Hepatocyte (in vitro differentiated cells): ENCODE measurements at regions not wholly inside any gene's neighbourhood (a gene's known extent, or its start where the extent isn't known, plus 50 kb on each side); places are given as distances from the start of the nearest gene placed in this dataset.

ENCODE experiments used
- DNase-seq: peaks from one replicate; pipeline ENCODE4 v3.0.0-alpha.2; 2016; ENCODE audit warnings: low spot score
- H2AFZ ChIP-seq: fragments of 200-600 bp; sonication (generic); 2 replicates; pipeline ENCODE4 v1.6.0; 2016; ENCODE audit warnings: antibody characterized with exemption, mild to moderate bottlenecking
- H3K27ac ChIP-seq: fragments of 200-600 bp; sonication (generic); 2 replicates; pipeline ENCODE4 v1.5.1; 2016; ENCODE audit warnings: mild to moderate bottlenecking
- H3K27me3 ChIP-seq: fragments of 200-600 bp; sonication (generic); 2 replicates; pipeline ENCODE4 v1.6.1; 2016
- H3K36me3 ChIP-seq: fragments of 200-600 bp; sonication (generic); replicated peaks from 2 replicates; pipeline ENCODE4 v1.5.1; 2016; ENCODE audit warnings: low read depth; ENCODE audit not compliant: insufficient read depth
- H3K4me1 ChIP-seq: fragments of 200-600 bp; sonication (generic); 2 replicates; pipeline ENCODE4 v1.5.1; 2016; ENCODE audit warnings: mild to moderate bottlenecking, moderate library complexity; ENCODE audit not compliant: insufficient read depth
- H3K4me2 ChIP-seq: fragments of 200-600 bp; sonication (generic); 2 replicates; pipeline ENCODE4 v1.6.0; 2016
- H3K4me3 ChIP-seq: fragments of 200-600 bp; sonication (generic); 2 replicates; pipeline ENCODE4 v1.5.1; 2016; ENCODE audit warnings: mild to moderate bottlenecking
- H3K79me2 ChIP-seq: fragments of 200-600 bp; sonication (generic); 2 replicates; pipeline ENCODE4 v1.6.0; 2017; ENCODE audit warnings: mild to moderate bottlenecking
- H3K9me2 ChIP-seq: fragments of 200-600 bp; sonication (generic); replicated peaks from 2 replicates; pipeline ENCODE4 v1.6.0; 2017; ENCODE audit warnings: mild to moderate bottlenecking; ENCODE audit not compliant: insufficient read depth
- H3K9me3 ChIP-seq: fragments of 200-600 bp; sonication (generic); 2 replicates; pipeline ENCODE4 v1.5.1; 2016; ENCODE audit warnings: low read depth, mild to moderate bottlenecking
- H4K20me1 ChIP-seq: fragments of 200-600 bp; sonication (generic); 2 replicates; pipeline ENCODE4 v1.6.0; 2016; ENCODE audit warnings: mild to moderate bottlenecking; ENCODE audit not compliant: insufficient read depth, poor library complexity, severe bottlenecking
- EZH2 ChIP-seq: fragments of 200-600 bp; sonication (generic); IDR thresholded peaks from 2 replicates; pipeline ENCODE4 v1.6.1; 2016; ENCODE audit warnings: antibody characterized with exemption, mild to moderate bottlenecking, borderline replicate concordance
- EZH2phosphoT487 ChIP-seq: fragments of 200-600 bp; sonication (generic); IDR thresholded peaks from one replicate; pipeline ENCODE4 v1.6.1; 2018; ENCODE audit warnings: antibody characterized with exemption, mild to moderate bottlenecking, low read depth, moderate library complexity; ENCODE audit not compliant: unreplicated experiment, severe bottlenecking
- WGBS: methylation state at CpG from one replicate; pipeline ENCODE4 v1.1.6; 2016; ENCODE audit warnings: low lambda C conversion rate; ENCODE audit errors: missing lambda C conversion rate; 5-methylcytosine and 5-hydroxymethylcytosine counted together
- TF ChIP-seq, protein P1 (sequence below): fragments of 200-600 bp; sonication (generic); IDR thresholded peaks from 2 replicates; pipeline ENCODE4 v1.5.1; 2016; ENCODE audit warnings: antibody characterized with exemption, mild to moderate bottlenecking; ENCODE audit not compliant: poor library complexity

- TF ChIP-seq EZH2 (no peak), EZH2phosphoT487 (no peak)
- TF ChIP-seq, protein P1, sequence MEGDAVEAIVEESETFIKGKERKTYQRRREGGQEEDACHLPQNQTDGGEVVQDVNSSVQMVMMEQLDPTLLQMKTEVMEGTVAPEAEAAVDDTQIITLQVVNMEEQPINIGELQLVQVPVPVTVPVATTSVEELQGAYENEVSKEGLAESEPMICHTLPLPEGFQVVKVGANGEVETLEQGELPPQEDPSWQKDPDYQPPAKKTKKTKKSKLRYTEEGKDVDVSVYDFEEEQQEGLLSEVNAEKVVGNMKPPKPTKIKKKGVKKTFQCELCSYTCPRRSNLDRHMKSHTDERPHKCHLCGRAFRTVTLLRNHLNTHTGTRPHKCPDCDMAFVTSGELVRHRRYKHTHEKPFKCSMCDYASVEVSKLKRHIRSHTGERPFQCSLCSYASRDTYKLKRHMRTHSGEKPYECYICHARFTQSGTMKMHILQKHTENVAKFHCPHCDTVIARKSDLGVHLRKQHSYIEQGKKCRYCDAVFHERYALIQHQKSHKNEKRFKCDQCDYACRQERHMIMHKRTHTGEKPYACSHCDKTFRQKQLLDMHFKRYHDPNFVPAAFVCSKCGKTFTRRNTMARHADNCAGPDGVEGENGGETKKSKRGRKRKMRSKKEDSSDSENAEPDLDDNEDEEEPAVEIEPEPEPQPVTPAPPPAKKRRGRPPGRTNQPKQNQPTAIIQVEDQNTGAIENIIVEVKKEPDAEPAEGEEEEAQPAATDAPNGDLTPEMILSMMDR = no peak
- H3K4me1 ChIP-seq = no peaks in the 10 kb centered on the region
- H3K4me3 ChIP-seq = no peak overlapping the region
- no peak overlapping the region for H2AFZ ChIP-seq
- WGBS = 77% methylated on average over 8 of the region's 8 CpGs
- no peak overlapping the region for H3K27ac ChIP-seq
- DNase-seq = no peak
- H3K4me2 ChIP-seq = no peak overlapping the region
- H4K20me1 ChIP-seq = no peaks in the 10 kb centered on the region
- H3K9me3 ChIP-seq = no peaks in the 10 kb centered on the region
- H3K79me2 ChIP-seq = no peaks in the 10 kb centered on the region
- peaks cover 5% of the 10 kb centered on the region for H3K27me3 ChIP-seq
- H3K36me3 ChIP-seq = no peaks in the 10 kb centered on the region
- no peaks in the 10 kb centered on the region for H3K9me2 ChIP-seq
Observed at GRCh38 chr6:166718516-166718915, 91.5 kb upstream of the RPS6KA2 start.

DNA sequence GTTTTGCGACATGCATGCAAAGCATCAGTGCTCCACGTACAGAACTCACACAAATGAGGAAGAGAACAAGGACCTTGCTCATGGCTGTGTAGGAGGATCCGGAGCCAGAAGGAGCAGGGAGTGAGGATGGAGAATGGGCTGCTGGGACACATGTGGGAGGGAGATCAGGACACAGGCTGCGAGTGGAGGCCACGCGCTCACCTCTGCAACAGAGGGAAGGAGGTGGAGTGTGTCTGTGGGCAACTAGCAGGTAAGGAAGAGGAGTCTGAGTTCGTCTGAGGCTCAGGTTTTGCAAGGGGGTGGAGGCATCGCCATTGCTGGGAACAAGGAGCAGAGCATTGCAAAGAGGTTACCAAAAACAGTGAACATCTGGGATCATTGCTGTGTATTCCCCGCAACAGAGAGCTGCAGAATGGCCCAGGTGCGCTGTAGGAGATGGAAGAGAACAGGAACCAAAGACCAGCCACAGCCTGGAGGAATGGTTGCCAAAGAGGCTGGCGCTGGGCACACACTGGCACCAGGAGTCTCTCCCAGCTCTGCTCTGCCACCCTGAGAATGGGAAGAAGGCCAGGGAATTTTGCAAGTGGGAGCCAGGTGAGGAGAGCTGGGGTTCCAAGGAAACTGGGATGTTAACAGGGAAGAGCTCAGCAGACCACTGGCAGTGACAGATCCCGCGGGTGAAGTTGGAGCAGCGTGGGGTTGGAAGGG, 90.0 kb upstream of the RPS6KA2 start:
- peaks cover 5% of the 10 kb centered on the region for H3K27me3 ChIP-seq
- no peaks in the 10 kb centered on the region for H3K4me1 ChIP-seq
- H3K4me2 ChIP-seq = no peak overlapping the region
- no peaks in the 10 kb centered on the region for H3K36me3 ChIP-seq
- H3K9me3 ChIP-seq = no peaks in the 10 kb centered on the region
- no peak for TF ChIP-seq EZH2
- TF ChIP-seq, protein P1 = no peak
- TF ChIP-seq EZH2phosphoT487 = no peak
- no peak overlapping the region for H3K27ac ChIP-seq
- no peaks in the 10 kb centered on the region for H3K9me2 ChIP-seq
- 94% methylated on average over 14 of the region's 14 CpGs for WGBS
- H4K20me1 ChIP-seq = no peaks in the 10 kb centered on the region
- no peak overlapping the region for H2AFZ ChIP-seq
- no peak overlapping the region for H3K4me3 ChIP-seq
- H3K79me2 ChIP-seq = no peaks in the 10 kb centered on the region
- no peak for DNase-seq

- Histone ChIP-seq H3K4me2 (no peak overlapping the region), H3K4me3 (no peak overlapping the region), H4K20me1 (no peaks in the 10 kb centered on the region), H3K9me2 (no peaks in the 10 kb centered on the region), H3K9me3 (no peaks in the 10 kb centered on the region), H3K4me1 (no peaks in the 10 kb centered on the region), H3K27ac (no peak overlapping the region), H2AFZ (no peak overlapping the region), H3K79me2 (no peaks in the 10 kb centered on the region), H3K27me3 (peaks cover 5% of the 10 kb centered on the region), H3K36me3 (no peaks in the 10 kb centered on the region)
- DNase-seq = no peak
- no peak for TF ChIP-seq EZH2phosphoT487
- TF ChIP-seq, protein P1 = no peak
- TF ChIP-seq EZH2 = no peak
- 79% methylated on average over 8 of the region's 8 CpGs for WGBS
Observed at GRCh38 chr6:166715992-166716391, 88.9 kb upstream of the RPS6KA2 start.
